Activated CD8-positive, alpha-beta memory T cell treated with anti-CD3 and anti-CD28 coated beads for 36 hours (primary cell): ENCODE measurements at regions not wholly inside any gene's neighbourhood (a gene's known extent, or its start where the extent isn't known, plus 50 kb on each side); places are given as distances from the start of the nearest gene placed in this dataset.

Experiments used
- CTCF ChIA-PET: fragments of 350-600 bp; sonication (Branson Sonifier 250); formaldehyde crosslinking; loops from one replicate; lab custom pipeline; 2021; ENCODE audit warnings: antibody characterized with exemption; lab: Charles Lee
- POLR2A ChIA-PET: fragments of 350-600 bp; sonication (Branson Sonifier 250); formaldehyde crosslinking; loops from one replicate; lab custom pipeline; 2021; ENCODE audit warnings: antibody characterized with exemption; lab: Charles Lee

DNA sequence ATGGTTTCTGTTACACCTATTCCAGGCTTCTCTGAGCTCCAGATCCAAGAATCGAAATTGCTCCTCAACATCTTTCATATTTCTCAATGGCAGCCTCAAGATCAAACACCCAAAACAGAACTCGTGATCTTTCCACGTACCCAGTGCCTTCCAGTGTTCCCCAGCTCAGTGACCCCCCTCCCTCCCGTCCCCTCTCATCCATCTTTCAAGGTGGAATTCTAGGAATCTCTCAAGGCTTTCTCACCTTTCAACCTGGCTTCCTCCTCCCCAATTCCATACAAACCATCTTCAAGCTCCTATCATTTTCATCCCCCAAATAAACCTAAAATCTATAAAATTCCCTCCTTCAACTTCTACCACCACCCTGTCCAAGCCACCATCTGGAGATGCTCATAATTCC is 615.3 kb downstream of the BNC2 start:
- ChIA-PET CTCF (interaction anchor here (1.1 kb wide), 1 partner anchor 20 kb away, joined by 3 read pairs; no protein-coding TSS in a partner anchor), POLR2A (no interaction called here)

DNA sequence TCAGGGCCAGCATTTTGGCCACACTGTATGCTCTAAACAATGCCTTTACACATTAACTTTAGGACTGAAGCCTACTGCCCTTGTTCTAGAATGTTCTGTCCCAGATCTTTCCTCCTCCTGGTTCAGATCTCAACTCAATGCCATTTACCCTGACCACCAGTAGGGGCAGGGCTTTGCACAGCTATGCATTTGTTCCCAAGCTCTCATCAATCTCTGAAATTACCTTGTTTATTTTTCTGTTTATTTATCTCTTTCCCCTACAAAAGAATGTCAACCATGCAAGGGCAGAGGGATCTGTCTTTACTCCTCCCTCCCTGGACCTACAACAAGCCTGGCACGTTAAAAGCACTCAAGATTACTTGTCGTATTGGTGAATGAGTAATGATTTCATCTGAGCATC is 612.9 kb downstream of the BNC2 start:
- POLR2A ChIA-PET, result no interaction called here
- CTCF ChIA-PET, result no interaction called here

GRCh38 chr9:16258191-16258590 is 612.3 kb downstream of the BNC2 start:
- ChIA-PET CTCF (no interaction called here), POLR2A (no interaction called here)

DNA sequence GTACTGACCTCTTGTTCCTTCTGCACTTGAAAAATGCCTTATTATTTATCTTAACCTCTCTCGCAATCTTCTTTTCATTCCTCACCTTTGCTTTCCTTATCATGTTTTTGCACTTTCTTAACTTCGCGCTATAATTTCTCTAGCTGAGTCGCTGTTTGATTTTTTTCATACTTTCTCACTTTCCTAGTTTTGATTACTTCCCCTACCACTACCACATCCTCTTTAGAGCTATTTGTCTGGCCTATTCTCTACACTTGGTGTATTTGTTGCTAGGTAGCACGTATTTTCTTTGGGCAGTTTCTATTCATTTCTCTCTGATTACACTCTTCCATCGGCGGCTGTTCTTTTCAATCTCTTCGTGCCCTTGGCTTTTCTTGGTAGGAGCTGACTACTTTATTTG is 611.8 kb downstream of the BNC2 start:
- POLR2A ChIA-PET, result no interaction called here
- CTCF ChIA-PET, result no interaction called here

DNA sequence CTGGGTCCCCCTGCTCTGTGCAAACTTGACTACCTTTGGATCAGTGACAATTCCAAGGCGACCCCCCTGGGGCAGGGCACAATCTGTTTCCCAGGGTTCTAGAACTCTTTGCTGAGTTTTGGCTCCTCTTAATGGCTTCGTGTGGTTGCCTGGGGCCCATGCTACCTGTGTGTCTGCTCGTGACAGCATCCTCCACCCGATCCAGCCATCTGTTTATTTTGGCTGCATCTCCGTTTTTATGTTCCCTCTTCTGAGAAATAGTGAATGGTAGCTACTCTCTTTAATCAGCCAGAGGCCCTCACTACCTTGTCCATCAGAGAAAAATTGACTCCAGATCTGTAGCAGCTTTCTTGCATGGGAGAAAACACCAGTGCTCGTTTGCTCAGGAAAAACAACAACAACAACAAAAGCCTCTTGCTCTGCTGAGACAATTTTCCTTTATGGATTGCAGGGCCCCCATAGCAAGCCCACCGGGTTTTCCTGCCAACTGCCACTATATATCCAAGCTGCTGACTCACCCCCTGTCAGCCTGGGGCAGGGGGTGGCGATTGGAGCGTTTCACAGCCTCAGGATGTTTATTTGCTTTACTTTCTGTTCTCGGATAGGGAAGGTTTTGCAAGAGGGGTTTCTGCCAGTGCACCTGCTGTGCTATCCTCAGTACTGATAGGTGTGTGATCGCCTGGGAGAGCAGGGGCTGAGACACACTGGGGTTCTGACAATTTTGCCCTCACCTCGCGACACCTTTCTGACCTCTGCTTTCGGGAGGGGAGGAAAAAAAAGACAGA is 607.8 kb downstream of the BNC2 start:
- ChIA-PET POLR2A (no interaction called here), CTCF (no interaction called here)

DNA sequence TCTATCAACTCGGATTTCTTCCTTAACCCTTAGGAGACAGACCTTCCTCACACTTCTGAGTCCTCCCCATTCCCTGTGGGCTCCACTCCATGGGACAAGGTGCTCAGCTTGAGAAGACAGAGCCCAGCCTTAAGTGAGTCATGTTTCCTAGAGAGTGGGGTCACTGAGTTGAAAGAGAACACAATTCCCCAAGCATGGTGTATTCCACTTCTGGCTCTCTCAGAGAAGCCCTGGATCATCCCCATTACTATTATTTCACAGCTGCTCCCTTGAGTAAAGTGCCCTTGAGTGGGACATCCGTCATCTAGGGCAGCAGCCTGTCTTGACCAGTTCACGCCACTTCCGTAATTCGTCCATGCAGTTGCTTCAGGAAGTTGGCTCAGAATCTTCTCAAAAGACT is 604.8 kb downstream of the BNC2 start:
- CTCF ChIA-PET, result no interaction called here
- POLR2A ChIA-PET, result no interaction called here

GRCh38 chr9:16266648-16267276 is 603.7 kb downstream of the BNC2 start:
- POLR2A ChIA-PET, result no interaction called here
- CTCF ChIA-PET, result no interaction called here

DNA sequence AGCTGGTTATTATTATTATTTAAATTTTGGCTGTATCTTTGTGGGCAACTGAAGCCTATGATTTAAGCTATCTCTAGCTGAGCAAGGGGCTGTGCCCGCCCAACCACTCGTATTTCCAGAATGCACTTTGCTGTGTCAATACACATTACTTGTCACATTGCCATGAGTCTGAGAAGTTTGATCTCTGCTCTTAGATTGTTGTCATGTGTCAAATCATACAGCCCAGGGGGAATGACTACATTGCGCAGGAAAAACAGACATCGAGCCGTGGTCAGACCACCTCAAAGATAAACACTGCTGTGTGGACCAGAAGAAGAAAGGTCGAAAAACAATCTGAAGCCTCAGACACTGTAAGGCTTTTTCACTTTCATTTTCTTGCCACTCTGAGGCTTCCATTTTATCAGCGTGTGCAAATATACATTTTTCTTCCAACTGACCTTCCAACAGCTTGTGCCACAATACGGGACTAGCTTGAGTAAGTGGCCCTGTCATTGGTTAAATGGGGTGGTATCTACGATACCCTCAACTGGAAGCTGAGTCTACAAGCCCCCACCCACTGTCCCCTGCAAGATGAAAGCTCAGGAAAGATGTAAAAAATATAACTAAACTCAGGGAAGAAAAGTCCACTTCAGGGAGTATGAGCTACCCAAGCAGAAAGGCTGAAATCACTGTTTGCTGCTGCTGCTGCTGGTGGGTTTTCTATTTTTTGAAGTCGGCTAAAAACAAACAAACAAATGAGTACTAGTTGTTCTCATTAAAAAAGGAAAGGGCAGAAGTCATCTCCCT is 603.0 kb downstream of the BNC2 start:
- POLR2A ChIA-PET, result no interaction called here
- CTCF ChIA-PET, result no interaction called here

DNA sequence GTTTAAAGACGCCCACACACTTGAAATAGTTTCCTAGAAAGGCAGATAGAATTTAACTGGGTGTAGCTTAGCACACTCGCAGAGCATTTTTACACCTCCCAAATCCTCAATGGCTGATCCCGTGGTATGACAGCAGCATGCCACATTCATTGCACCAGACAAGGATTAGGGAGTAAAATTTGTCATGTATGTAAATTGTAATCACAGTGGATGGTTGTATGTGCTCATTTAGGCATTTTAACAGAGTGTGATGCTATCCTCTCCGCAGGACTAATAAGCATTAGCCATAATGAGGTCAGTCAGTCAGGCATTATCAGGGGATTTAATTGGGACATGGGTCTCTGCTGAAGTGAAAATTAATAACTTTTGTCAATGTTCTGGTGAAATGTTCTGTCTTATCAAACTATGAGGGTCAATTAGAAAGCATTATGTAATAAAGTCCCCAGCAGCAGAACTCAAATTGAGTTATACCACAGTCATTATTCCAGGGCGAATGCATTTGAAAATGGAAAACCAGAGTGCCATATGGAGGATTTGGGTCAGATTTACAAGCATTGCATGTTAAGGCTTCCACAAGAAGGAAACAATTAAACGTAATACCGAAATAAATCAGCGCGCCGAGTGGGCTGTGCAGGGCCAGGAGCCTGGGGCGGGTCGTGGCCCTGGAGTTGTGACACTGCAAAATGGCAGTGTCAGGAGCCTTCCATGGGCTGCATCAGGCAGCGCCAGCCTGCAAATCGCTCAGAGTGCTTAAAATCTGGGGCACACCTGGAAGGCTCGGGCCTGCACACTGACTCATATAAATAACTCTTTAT is 602.2 kb downstream of the BNC2 start:
- POLR2A ChIA-PET, result no interaction called here
- CTCF ChIA-PET, result no interaction called here

- CTCF ChIA-PET, result no interaction called here
- POLR2A ChIA-PET, result no interaction called here
Observed at GRCh38 chr9:16271967-16272366, 598.5 kb downstream of the BNC2 start.

DNA sequence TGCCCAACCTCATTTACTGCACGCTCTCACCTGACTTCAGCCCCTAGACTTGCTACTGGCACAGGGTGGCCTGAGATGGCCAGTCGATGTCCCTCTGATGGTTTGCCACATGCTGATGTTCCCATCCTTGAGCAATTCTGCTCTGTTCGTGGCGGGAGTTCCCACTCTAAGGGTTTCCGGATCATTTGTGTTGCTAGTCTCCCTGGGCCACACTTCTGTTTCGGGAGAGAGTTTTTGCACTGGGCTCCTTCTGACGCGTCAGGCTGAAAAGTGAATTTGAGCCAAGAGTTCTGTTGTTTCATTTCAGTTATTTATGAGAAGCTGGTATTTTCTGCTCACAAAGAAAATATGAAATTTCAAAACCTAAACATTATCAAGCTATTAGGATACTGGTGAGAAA is 597.7 kb downstream of the BNC2 start:
- CTCF ChIA-PET, result no interaction called here
- POLR2A ChIA-PET, result no interaction called here

GRCh38 chr9:16275795-16276624 is 594.5 kb downstream of the BNC2 start:
- POLR2A ChIA-PET, result no interaction called here
- CTCF ChIA-PET, result no interaction called here

DNA sequence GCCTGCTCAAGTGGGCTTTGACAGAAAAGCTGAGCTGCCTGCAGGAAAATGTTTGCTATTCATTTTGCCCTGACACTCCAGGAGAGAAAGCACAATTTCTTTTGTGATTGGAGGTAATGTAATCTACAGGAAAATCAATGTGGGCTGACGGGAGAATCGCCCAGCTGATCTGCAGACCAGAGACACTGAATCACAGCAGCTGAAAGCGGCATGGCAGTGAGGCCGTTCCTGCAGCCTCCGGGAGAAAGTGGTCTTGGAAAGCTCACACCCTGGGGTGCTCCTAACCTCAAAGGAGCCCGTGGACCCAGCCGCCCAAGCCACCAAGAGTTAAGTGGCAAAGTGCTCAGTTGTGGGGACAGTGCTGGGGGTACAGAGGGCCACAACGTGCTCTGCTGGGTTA is 593.6 kb downstream of the BNC2 start:
- CTCF ChIA-PET, result no interaction called here
- POLR2A ChIA-PET, result no interaction called here

DNA sequence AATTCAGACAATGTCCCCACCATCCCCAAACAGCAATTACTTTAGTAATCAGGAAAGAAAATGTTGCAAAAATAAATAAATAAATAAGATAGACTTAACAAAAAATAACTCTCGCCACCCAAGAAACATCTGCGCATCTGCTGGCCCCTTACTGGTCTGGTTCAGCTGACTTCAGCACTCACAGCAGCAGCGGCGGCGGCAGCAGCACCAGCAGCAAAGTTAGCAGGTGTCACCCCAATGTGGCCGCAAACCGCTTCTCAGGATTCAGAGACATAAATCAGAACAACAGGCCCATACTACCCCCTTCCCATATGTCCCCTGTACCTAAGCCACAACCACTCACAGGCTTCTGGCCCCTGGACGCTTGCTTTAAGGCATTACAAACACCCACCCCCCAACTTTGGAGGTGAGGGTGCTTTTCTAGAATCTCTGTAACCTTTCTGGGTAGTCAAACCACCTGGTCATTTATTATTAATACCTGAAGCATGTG is 593.0 kb downstream of the BNC2 start:
- ChIA-PET CTCF (no interaction called here), POLR2A (no interaction called here)

- CTCF ChIA-PET, result no interaction called here
- POLR2A ChIA-PET, result no interaction called here
Observed at GRCh38 chr9:16278326-16278999, 592.0 kb downstream of the BNC2 start.

- ChIA-PET CTCF (no interaction called here), POLR2A (no interaction called here)
Observed at GRCh38 chr9:16281707-16282106, 588.8 kb downstream of the BNC2 start.

DNA sequence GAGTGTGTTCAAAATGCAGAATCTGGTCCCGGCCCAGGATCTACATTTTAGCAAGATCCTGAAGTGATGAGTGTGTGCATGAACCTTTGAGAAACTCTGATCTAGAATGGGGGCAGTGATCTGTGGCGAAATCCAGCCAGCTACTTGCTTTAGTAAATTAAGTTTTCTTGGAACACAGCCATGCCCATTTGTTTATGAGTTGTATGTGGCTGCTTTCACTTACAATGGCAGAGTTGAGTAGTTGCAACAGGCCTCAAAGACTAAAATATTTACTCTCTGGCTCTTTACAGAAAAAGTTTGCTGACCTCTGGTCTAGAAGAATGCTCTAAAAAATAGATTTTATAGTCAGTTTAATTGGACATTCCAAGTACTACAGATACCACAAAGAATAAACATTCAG is 588.3 kb downstream of the BNC2 start:
- POLR2A ChIA-PET, result no interaction called here
- CTCF ChIA-PET, result no interaction called here

GRCh38 chr9:16282718-16283117 is 587.8 kb downstream of the BNC2 start:
- CTCF ChIA-PET, result no interaction called here

More at GRCh38 chr9:16282718-16283117, 587.8 kb downstream of the BNC2 start:
- POLR2A ChIA-PET, result no interaction called here
